Natural killer cell (primary cell): ENCODE measurements at regions not wholly inside any gene's neighbourhood (a gene's known extent, or its start where the extent isn't known, plus 50 kb on each side); places are given as distances from the start of the nearest gene placed in this dataset.
"Not testable (repeated sequence)": the region's sequence is repeated elsewhere in the genome, so short reads cannot be mapped to it uniquely, and the experiment has no call there.

Experiments used
- ATAC-seq, 3 donors: fragments of 150-1000 bp in 2 of 3; fragments of 200-7000 bp in 1 of 3; cut with Tn5 transposase; 1 replicate in 1 of 3; 2 replicates in 2 of 3; pipeline ENCODE4 v1.10.0; 2021; ENCODE audit warnings: mild to moderate bottlenecking in 2 of 3, moderate library complexity in 2 of 3
- DNase-seq, 2 donors: peaks; one replicate each; pipeline versions ENCODE4 v3.0.0 to v3.0.0-alpha.2; 2013 to 2021; ENCODE audit warnings: mixed read lengths in 1 of 2
- H3K27ac ChIP-seq: one replicate; pipeline ENCODE4 v1.5.1; 2013; ENCODE audit warnings: mild to moderate bottlenecking, low read length
- H3K27me3 ChIP-seq: one replicate; pipeline ENCODE4 v1.6.1; 2013; ENCODE audit warnings: low read length; ENCODE audit not compliant: control insufficient read depth, insufficient read depth
- H3K36me3 ChIP-seq: one replicate; pipeline ENCODE4 v1.6.1; 2013; ENCODE audit warnings: low read length; ENCODE audit not compliant: control insufficient read depth, insufficient read depth
- H3K4me1 ChIP-seq: one replicate; pipeline ENCODE4 v1.6.1; 2013; ENCODE audit warnings: low read length; ENCODE audit not compliant: control insufficient read depth, insufficient read depth
- H3K4me3 ChIP-seq: one replicate; pipeline ENCODE4 v1.5.1; 2013; ENCODE audit warnings: low read length
- H3K9me3 ChIP-seq: one replicate; pipeline ENCODE4 v1.6.1; 2013; ENCODE audit warnings: low read length; ENCODE audit not compliant: control insufficient read depth, insufficient read depth
- H3K27ac Mint-ChIP-seq, 2 donors: one replicate each; pipeline ENCODE4 v1.8.0; 2022; ENCODE audit warnings: mild to moderate bottlenecking in 2 of 2, mixed read lengths in 2 of 2, moderate library complexity in 1 of 2
- H3K27me3 Mint-ChIP-seq, 2 donors: one replicate each; pipeline ENCODE4 v1.8.0; 2022; ENCODE audit warnings: low read depth in 2 of 2, mixed read lengths in 2 of 2
- H3K36me3 Mint-ChIP-seq: one replicate; pipeline ENCODE4 v1.8.0; 2022; ENCODE audit warnings: mixed read lengths
- H3K4me1 Mint-ChIP-seq, 2 donors: one replicate each; pipeline ENCODE4 v1.8.0; 2022; ENCODE audit warnings: mixed read lengths in 2 of 2
- H3K4me3 Mint-ChIP-seq: one replicate; pipeline ENCODE4 v1.8.0; 2022; ENCODE audit warnings: mild to moderate bottlenecking, moderate library complexity, mixed read lengths
- H3K9me3 Mint-ChIP-seq, 2 donors: one replicate each; pipeline ENCODE4 v1.8.0; 2022; ENCODE audit warnings: mixed read lengths in 2 of 2
- WGBS: methylation state at CpG from one replicate; pipeline ENCODE4 v1.1.7; 2013; ENCODE audit warnings: missing lambda C conversion rate; ENCODE audit not compliant: insufficient coverage; 5-methylcytosine and 5-hydroxymethylcytosine counted together
- intact Hi-C: fragments of 100-400 bp; cut with micrococcal nuclease; formaldehyde crosslinking; loops from one replicate; pipeline ENCODE4 v1.14.2; 2022
- TF ChIP-seq, protein P1 (sequence below): fragments of 200-600 bp; IDR thresholded peaks from one replicate; pipeline ENCODE4 v1.8.0; 2022; ENCODE audit warnings: antibody characterized with exemption

- Mint-ChIP-seq H3K27me3 (peaks cover 6 to 8% of the 10 kb centered on the region in 2 donors), H3K4me1 (peaks cover 11 to 13% of the 10 kb centered on the region in 2 donors), H3K27ac (no peak overlapping the region), H3K36me3 (no peaks in the 10 kb centered on the region), H3K9me3 (no peaks in the 10 kb centered on the region), H3K4me3 (no peak overlapping the region)
- Histone ChIP-seq H3K27me3 (no peaks in the 10 kb centered on the region), H3K27ac (no peak overlapping the region), H3K4me1 (no peaks in the 10 kb centered on the region), H3K36me3 (no peaks in the 10 kb centered on the region), H3K9me3 (no peaks in the 10 kb centered on the region), H3K4me3 (no peak overlapping the region)
- intact Hi-C loops: no loop called here
- ATAC-seq (no peak), DNase-seq (no peak)
- WGBS: 96% methylated on average over 1 of the region's 1 CpG
- TF ChIP-seq, protein P1, sequence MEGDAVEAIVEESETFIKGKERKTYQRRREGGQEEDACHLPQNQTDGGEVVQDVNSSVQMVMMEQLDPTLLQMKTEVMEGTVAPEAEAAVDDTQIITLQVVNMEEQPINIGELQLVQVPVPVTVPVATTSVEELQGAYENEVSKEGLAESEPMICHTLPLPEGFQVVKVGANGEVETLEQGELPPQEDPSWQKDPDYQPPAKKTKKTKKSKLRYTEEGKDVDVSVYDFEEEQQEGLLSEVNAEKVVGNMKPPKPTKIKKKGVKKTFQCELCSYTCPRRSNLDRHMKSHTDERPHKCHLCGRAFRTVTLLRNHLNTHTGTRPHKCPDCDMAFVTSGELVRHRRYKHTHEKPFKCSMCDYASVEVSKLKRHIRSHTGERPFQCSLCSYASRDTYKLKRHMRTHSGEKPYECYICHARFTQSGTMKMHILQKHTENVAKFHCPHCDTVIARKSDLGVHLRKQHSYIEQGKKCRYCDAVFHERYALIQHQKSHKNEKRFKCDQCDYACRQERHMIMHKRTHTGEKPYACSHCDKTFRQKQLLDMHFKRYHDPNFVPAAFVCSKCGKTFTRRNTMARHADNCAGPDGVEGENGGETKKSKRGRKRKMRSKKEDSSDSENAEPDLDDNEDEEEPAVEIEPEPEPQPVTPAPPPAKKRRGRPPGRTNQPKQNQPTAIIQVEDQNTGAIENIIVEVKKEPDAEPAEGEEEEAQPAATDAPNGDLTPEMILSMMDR: no peak
Measured at GRCh38 chr6:11469684-11470083, 67.9 kb upstream of the TMEM170B start.

DNA sequence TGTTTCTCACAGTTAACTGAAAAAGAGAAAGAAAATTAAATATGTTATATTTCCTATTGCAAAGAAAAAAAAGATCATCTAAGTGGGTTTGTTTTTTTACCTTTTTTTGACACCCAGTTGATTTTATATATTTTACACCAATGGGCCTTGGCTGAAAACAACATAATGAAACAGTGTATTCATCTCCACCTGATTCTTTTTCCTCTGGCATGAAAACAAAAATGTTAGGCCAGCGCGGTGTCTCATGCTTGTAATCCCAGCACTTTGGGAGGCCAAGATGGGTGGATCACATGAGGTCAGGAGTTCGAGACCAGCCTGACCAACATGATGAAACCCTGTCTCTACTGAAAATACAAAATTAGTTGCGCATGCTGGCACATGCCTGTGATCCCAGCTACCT lies 69.3 kb upstream of the TMEM170B start:
- intact Hi-C loops, H3K4me3 Mint-ChIP-seq, H3K27me3 ChIP-seq, H3K4me1 ChIP-seq, H3K36me3 ChIP-seq, H3K27ac Mint-ChIP-seq, H3K9me3 ChIP-seq, H3K27me3 Mint-ChIP-seq, DNase-seq, H3K36me3 Mint-ChIP-seq, H3K4me3 ChIP-seq, ATAC-seq, H3K9me3 Mint-ChIP-seq, H3K27ac ChIP-seq: not testable (repeated sequence)
- peaks cover 11 to 13% of the 10 kb centered on the region in 2 donors for H3K4me1 Mint-ChIP-seq
- WGBS: 66% methylated on average over 4 of the region's 4 CpGs

DNA sequence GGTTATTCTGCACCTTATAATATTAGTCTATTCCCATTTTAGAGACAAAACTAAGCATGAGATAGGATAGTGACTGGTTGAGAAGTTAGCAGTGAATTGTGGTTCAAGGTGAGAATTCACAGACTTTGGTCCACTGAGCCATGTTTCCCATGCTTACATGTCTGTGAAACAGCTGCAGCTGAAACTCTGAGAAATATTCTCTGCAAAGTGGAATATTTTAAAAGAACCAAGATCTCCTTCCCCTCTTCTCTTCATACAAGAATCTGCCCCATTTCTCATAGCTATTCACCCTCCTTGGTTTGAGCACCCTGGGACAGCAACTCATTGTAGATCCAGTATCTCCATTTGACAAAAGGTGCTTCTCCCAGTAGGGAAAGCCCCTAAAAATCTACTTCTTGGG lies 70.2 kb upstream of the TMEM170B start:
- Histone ChIP-seq H3K9me3 (no peaks in the 10 kb centered on the region), H3K36me3 (no peaks in the 10 kb centered on the region), H3K27ac (no peak overlapping the region), H3K4me1 (no peaks in the 10 kb centered on the region), H3K27me3 (no peaks in the 10 kb centered on the region), H3K4me3 (no peak overlapping the region)
- no peak overlapping the region for H3K4me3 Mint-ChIP-seq
- H3K4me1 Mint-ChIP-seq: peaks cover 11 to 13% of the 10 kb centered on the region in 2 donors
- H3K27me3 Mint-ChIP-seq: peaks cover 0 to 8% of the 10 kb centered on the region in 2 donors
- H3K9me3 Mint-ChIP-seq: no peaks in the 10 kb centered on the region
- TF ChIP-seq, protein P1: no peak
- DNase-seq: no peak
- H3K27ac Mint-ChIP-seq: no peak overlapping the region
- no peaks in the 10 kb centered on the region for H3K36me3 Mint-ChIP-seq
- intact Hi-C loops: no loop called here
- ATAC-seq: no peak

GRCh38 chr6:11463398-11463780 lies 74.2 kb upstream of the TMEM170B start:
- H3K27me3 ChIP-seq: no peaks in the 10 kb centered on the region
- H3K27me3 Mint-ChIP-seq: no peaks in the 10 kb centered on the region
- H3K27ac Mint-ChIP-seq: no peak overlapping the region
- intact Hi-C loops: no loop called here
- peaks cover 5% of the 10 kb centered on the region for H3K4me1 ChIP-seq
- no peaks in the 10 kb centered on the region for H3K9me3 ChIP-seq
- DNase-seq (no peak), ATAC-seq (no peak)
- no peak overlapping the region for H3K4me3 Mint-ChIP-seq
- peaks cover 18 to 19% of the 10 kb centered on the region in 2 donors for H3K4me1 Mint-ChIP-seq
- 80% methylated on average over 1 of the region's 4 CpGs for WGBS
- H3K9me3 Mint-ChIP-seq: no peaks in the 10 kb centered on the region
- no peaks in the 10 kb centered on the region for H3K36me3 Mint-ChIP-seq
- H3K4me3 ChIP-seq: no peak overlapping the region
- H3K36me3 ChIP-seq: no peaks in the 10 kb centered on the region
- H3K27ac ChIP-seq: no peak overlapping the region
- TF ChIP-seq, protein P1: no peak
